ENCODE measurements at regions not wholly inside any gene's neighbourhood (a gene's known extent, or its start where the extent isn't known, plus 50 kb on each side); places are given as distances from the start of the nearest gene placed in this dataset.

DNA sequence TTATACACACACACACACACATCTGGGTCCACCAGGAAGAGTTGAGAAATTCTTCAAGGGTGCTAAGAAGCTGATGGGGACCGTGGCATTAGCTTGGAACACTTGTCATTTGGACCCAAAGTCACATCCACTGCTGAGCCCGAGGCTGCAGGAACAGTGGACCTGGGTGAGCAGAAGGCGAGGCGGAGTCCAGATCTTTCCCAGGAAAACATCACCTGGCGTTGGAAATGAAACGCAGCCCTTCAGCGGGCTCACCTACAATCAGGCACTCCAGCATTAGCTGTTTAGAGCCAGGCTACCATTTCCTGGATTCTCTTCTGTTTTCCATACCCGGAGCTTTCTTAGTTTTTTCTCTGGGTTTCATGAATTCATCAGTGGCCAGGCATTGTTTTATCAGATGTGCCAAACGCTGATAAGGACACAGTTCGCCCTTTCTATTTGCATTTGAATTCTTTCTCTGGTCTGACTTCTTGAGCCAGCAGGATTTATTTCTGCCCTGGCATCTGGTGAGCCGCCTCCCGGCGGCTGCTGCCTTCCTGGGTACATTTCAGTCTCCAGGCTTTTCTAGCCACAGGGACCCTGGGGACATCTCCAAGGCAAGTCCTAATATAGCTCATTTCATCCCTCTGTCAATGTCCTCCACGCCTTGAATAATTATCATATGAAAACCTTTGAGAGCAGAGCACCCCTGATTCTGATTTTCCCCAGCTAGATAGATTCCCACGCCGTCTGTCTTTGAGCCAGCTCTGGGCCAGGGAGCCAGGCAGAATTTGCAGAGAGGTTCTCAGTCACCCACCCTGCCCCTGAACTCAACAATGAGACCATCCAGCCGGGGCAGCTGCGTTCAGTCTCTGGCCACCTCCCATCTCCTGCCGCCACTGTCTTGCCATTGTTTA, 170.9 kb downstream of the TTLL2 start:
- Mint-ChIP-seq H3K4me1 (ENCODE audit: low read depth) (no peaks in the 10 kb centered on the region), H3K9me3 (ENCODE audit: insufficient read depth) (no peaks in the 10 kb centered on the region), H3K4me3 (no peak overlapping the region), H3K36me3 (ENCODE audit: low read depth) (no peaks in the 10 kb centered on the region), H3K27ac (no peak overlapping the region), H3K27me3 (ENCODE audit: low read depth) (no peaks in the 10 kb centered on the region)
- CTCF ChIA-PET: no interaction called here
- POLR2A ChIA-PET: no interaction called here
- no peak for ATAC-seq
- DNase-seq: no peak

DNA sequence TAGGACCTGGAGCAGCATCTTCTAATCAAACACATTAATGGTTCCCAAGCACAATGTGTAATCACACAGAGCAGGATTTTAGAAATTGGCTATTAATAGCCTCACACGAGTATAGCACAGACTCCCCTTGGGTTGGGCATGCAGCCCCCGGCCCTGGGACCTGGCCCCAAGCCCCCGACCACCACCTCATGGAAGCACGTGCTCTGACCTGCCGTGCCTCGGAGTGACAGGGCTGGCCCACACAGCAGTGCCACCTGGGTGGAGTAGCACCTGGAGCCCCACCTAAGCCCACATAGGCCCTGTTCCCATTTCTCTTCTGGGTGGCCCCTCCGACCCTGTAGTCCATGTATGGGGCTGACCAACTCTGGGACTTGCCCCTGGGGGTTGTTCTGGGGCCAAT, 171.8 kb downstream of the TTLL2 start:
- ATAC-seq (no peak), DNase-seq (no peak)
- CTCF ChIA-PET: no interaction called here
- no peak overlapping the region for H3K27ac Mint-ChIP-seq
- no peaks in the 10 kb centered on the region for H3K27me3 Mint-ChIP-seq (ENCODE audit: low read depth)
- no peaks in the 10 kb centered on the region for H3K4me1 Mint-ChIP-seq (ENCODE audit: low read depth)
- H3K9me3 Mint-ChIP-seq (ENCODE audit: insufficient read depth): no peaks in the 10 kb centered on the region
- POLR2A ChIA-PET: no interaction called here
- H3K4me3 Mint-ChIP-seq: no peak overlapping the region
- H3K36me3 Mint-ChIP-seq (ENCODE audit: low read depth): no peaks in the 10 kb centered on the region

DNA sequence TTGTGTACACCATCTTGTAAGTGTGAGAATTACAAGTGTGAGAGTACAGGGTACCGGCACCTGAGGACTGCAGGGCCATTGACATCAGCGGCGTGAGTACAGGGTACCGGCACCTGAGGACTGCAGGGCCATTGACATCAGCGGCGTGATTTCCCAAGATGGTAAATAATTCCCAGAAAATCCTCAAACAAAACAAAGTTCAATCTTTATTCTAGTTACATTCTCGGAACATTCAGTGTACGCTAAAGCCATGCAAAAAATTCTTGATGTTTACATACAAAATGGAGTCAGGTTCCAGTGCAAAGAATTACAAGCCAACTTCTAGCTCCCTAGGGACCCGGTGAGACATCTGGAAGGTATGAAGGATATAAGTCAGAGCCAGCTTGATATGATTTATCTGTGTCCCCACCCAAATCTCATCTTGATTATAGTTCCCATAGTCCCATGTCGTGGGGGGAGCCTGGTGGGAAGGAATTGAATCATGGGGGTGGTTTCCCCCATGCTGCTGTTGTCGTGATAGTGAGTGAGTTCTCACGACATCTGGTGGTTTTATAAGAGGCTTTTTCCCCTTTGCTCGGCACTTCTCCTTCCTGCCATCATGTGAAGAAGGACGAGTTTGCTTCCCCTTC, 172.7 kb downstream of the TTLL2 start:
- ATAC-seq (no peak), DNase-seq (no peak)
- no peaks in the 10 kb centered on the region for H3K9me3 Mint-ChIP-seq (ENCODE audit: insufficient read depth)
- H3K4me3 Mint-ChIP-seq: no peak overlapping the region
- no peaks in the 10 kb centered on the region for H3K36me3 Mint-ChIP-seq (ENCODE audit: low read depth)
- ChIA-PET CTCF (no interaction called here), POLR2A (no interaction called here)
- H3K27ac Mint-ChIP-seq: no peak overlapping the region
- no peaks in the 10 kb centered on the region for H3K4me1 Mint-ChIP-seq (ENCODE audit: low read depth)
- H3K27me3 Mint-ChIP-seq (ENCODE audit: low read depth): no peaks in the 10 kb centered on the region

GRCh38 chr6:167499161-167499660, 174.3 kb downstream of the TTLL2 start:
- ATAC-seq: no peak
- H3K9me3 Mint-ChIP-seq (ENCODE audit: insufficient read depth): no peaks in the 10 kb centered on the region
- no peak for DNase-seq
- no peaks in the 10 kb centered on the region for H3K4me1 Mint-ChIP-seq (ENCODE audit: low read depth)
- H3K27me3 Mint-ChIP-seq (ENCODE audit: low read depth): no peaks in the 10 kb centered on the region
- no peaks in the 10 kb centered on the region for H3K36me3 Mint-ChIP-seq (ENCODE audit: low read depth)
- POLR2A ChIA-PET: no interaction called here
- CTCF ChIA-PET: no interaction called here
- H3K4me3 Mint-ChIP-seq: no peak overlapping the region
- H3K27ac Mint-ChIP-seq: no peak overlapping the region

- H3K27ac Mint-ChIP-seq: no peak overlapping the region
- H3K27me3 Mint-ChIP-seq (ENCODE audit: low read depth): no peaks in the 10 kb centered on the region
- H3K4me1 Mint-ChIP-seq (ENCODE audit: low read depth): no peaks in the 10 kb centered on the region
Observed at GRCh38 chr6:167500961-167501360, 176.1 kb downstream of the TTLL2 start.

GRCh38 chr6:167501831-167502385, 177.0 kb downstream of the TTLL2 start:
- Mint-ChIP-seq H3K27ac (no peak overlapping the region), H3K27me3 (ENCODE audit: low read depth) (no peaks in the 10 kb centered on the region), H3K36me3 (ENCODE audit: low read depth) (no peaks in the 10 kb centered on the region), H3K4me1 (ENCODE audit: low read depth) (no peaks in the 10 kb centered on the region), H3K4me3 (no peak overlapping the region), H3K9me3 (ENCODE audit: insufficient read depth) (no peaks in the 10 kb centered on the region)
- no peak for ATAC-seq
- ChIA-PET CTCF (no interaction called here), POLR2A (no interaction called here)
- no peak for DNase-seq

More at GRCh38 chr6:167500961-167501360, 176.1 kb downstream of the TTLL2 start:
- Mint-ChIP-seq H3K36me3 (ENCODE audit: low read depth) (no peaks in the 10 kb centered on the region), H3K9me3 (ENCODE audit: insufficient read depth) (no peaks in the 10 kb centered on the region), H3K4me3 (no peak overlapping the region)
- DNase-seq (no peak), ATAC-seq (no peak)
- CTCF ChIA-PET: no interaction called here
- POLR2A ChIA-PET: no interaction called here

GRCh38 chr6:167502471-167502870, 177.6 kb downstream of the TTLL2 start:
- H3K36me3 Mint-ChIP-seq (ENCODE audit: low read depth): no peaks in the 10 kb centered on the region

DNA sequence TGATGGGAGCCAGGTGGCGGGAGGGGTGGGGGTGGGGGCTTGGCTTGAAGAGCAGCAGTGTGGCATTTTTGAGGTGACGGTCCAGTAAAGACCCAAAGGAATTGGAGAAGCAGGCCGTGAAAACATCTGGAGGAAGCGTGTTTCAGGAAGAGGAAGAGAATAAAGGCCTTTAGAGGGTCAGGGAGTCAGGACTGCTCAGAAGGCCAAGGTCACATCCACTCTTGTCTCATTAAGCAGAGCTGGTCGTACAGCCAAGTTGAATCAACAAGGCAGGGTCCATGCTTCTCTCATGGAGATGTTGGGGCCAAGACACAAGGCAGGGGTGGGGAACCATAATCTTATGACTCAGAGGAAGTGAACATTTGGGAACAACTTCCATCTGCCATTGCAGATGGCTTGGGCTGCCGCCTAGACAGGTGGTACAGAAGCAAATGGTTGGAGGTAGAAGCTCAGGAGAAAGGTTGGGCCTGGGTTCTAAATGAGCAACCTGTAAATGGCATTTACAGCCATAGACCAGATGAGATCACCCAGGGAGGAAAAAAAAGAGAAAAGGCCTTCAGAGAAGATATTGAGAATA, 179.6 kb downstream of the TTLL2 start:
- ChIA-PET POLR2A (no interaction called here), CTCF (no interaction called here)
- Mint-ChIP-seq H3K27ac (no peak overlapping the region), H3K9me3 (ENCODE audit: insufficient read depth) (no peaks in the 10 kb centered on the region), H3K36me3 (ENCODE audit: low read depth) (no peaks in the 10 kb centered on the region), H3K27me3 (ENCODE audit: low read depth) (no peaks in the 10 kb centered on the region), H3K4me1 (ENCODE audit: low read depth) (no peaks in the 10 kb centered on the region), H3K4me3 (no peak overlapping the region)
- DNase-seq: no peak
- no peak for ATAC-seq

More at GRCh38 chr6:167502471-167502870, 177.6 kb downstream of the TTLL2 start:
- no peaks in the 10 kb centered on the region for H3K4me1 Mint-ChIP-seq (ENCODE audit: low read depth)
- no peaks in the 10 kb centered on the region for H3K27me3 Mint-ChIP-seq (ENCODE audit: low read depth)
- CTCF ChIA-PET: no interaction called here
- ATAC-seq (no peak), DNase-seq (no peak)
- POLR2A ChIA-PET: no interaction called here
- H3K9me3 Mint-ChIP-seq (ENCODE audit: insufficient read depth): no peaks in the 10 kb centered on the region
- H3K27ac Mint-ChIP-seq: no peak overlapping the region
- no peak overlapping the region for H3K4me3 Mint-ChIP-seq

DNA sequence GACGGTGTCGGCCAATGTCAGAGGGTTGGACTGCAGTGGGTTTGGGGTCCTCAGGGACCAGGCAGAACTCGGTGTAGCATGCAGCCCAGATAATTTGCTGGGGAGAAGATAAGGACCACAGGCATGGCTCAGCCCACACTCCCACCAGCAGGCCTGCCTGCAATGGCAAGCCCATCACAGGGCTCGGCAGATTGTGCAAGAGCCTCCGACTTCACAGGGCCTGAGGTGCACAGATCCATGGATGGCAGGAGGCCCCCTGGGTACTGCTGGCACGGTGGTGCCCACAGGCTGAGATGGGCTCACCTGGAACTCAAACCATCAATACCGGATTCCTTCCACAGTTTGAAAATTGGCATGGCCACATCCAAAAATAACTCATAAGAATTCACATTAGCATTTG, 180.3 kb downstream of the TTLL2 start:
- no peaks in the 10 kb centered on the region for H3K36me3 Mint-ChIP-seq (ENCODE audit: low read depth)
- ChIA-PET POLR2A (no interaction called here), CTCF (no interaction called here)
- H3K27me3 Mint-ChIP-seq (ENCODE audit: low read depth): no peaks in the 10 kb centered on the region
- ATAC-seq (no peak), DNase-seq (no peak)
- H3K9me3 Mint-ChIP-seq (ENCODE audit: insufficient read depth): no peaks in the 10 kb centered on the region
- no peak overlapping the region for H3K4me3 Mint-ChIP-seq
- no peaks in the 10 kb centered on the region for H3K4me1 Mint-ChIP-seq (ENCODE audit: low read depth)
- H3K27ac Mint-ChIP-seq: no peak overlapping the region

DNA sequence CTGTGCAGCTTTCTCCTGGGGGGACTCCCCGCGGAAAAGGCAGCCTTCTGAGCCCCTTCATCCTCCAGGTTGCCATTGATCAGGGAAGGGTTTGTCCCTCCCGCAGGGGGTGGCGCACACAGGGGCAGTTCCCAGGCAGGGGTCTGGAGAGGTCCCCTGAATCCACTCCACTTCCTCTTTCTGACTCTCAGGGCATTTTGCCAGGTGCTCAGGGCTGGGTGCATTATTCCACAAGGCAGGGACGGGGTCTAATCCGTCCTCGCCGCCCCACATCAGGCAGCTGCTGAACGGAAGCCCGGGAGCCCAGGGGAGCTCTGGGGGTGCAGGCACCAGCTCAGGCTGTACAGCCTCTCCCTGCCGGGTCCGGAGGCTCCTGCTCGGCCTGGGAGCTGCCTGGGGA, 180.9 kb downstream of the TTLL2 start:
- Mint-ChIP-seq H3K27me3 (ENCODE audit: low read depth) (no peaks in the 10 kb centered on the region), H3K4me3 (no peak overlapping the region), H3K9me3 (ENCODE audit: insufficient read depth) (no peaks in the 10 kb centered on the region), H3K4me1 (ENCODE audit: low read depth) (no peaks in the 10 kb centered on the region), H3K36me3 (ENCODE audit: low read depth) (no peaks in the 10 kb centered on the region), H3K27ac (no peak overlapping the region)
- ChIA-PET CTCF (no interaction called here), POLR2A (no interaction called here)
- ATAC-seq: no peak
- DNase-seq: no peak

- no peak overlapping the region for H3K27ac Mint-ChIP-seq
- H3K4me3 Mint-ChIP-seq: no peak overlapping the region
- ChIA-PET POLR2A (no interaction called here), CTCF (no interaction called here)
- no peaks in the 10 kb centered on the region for H3K36me3 Mint-ChIP-seq (ENCODE audit: low read depth)
- no peaks in the 10 kb centered on the region for H3K4me1 Mint-ChIP-seq (ENCODE audit: low read depth)
- H3K27me3 Mint-ChIP-seq (ENCODE audit: low read depth): no peaks in the 10 kb centered on the region
- DNase-seq: no peak
- H3K9me3 Mint-ChIP-seq (ENCODE audit: insufficient read depth): no peaks in the 10 kb centered on the region
- no peak for ATAC-seq
Observed at GRCh38 chr6:167506443-167507301, 181.8 kb downstream of the TTLL2 start.
